Common myeloid progenitor, CD34-positive (primary cell): ENCODE measurements at regions not wholly inside any gene's neighbourhood (a gene's known extent, or its start where the extent isn't known, plus 50 kb on each side); places are given as distances from the start of the nearest gene placed in this dataset.
"Not testable (repeated sequence)": the region's sequence is repeated elsewhere in the genome, so short reads cannot be mapped to it uniquely, and the experiment has no call there.

ENCODE experiments used
- CTCF ChIA-PET: fragments of 350-600 bp; sonication (Branson Sonifier 250); formaldehyde crosslinking; loops from one replicate; lab custom pipeline; 2021; ENCODE audit warnings: antibody characterized with exemption; lab: Charles Lee
- POLR2A ChIA-PET: fragments of 350-600 bp; sonication (Branson Sonifier 250); formaldehyde crosslinking; loops from one replicate; lab custom pipeline; 2021; ENCODE audit warnings: antibody characterized with exemption; lab: Charles Lee
- DNase-seq, 3 donors: peaks; one replicate each; pipeline versions ENCODE4 v3.0.0 to v3.0.0-alpha.2; 2013
- H3K27ac ChIP-seq, 2 experiments: 1 replicate in 1 of 2; 2 replicates in 1 of 2; pipeline ENCODE4 v1.7.0; 2013; ENCODE audit warnings: inconsistent platforms in 2 of 2, low read length in 2 of 2, mild to moderate bottlenecking in 2 of 2, low read depth in 1 of 2, moderate library complexity in 1 of 2; ENCODE audit not compliant: severe bottlenecking in 2 of 2, insufficient read depth in 1 of 2, poor library complexity in 1 of 2
- H3K27me3 ChIP-seq, 5 experiments: replicated peaks in 2 of 5; 1 replicate in 3 of 5; 2 replicates in 2 of 5; pipeline versions ENCODE4 v1.6.1 to v1.7.0; 2013; ENCODE audit warnings: low read length in 4 of 5, mild to moderate bottlenecking in 2 of 5, moderate library complexity in 2 of 5, inconsistent platforms in 1 of 5; ENCODE audit not compliant: insufficient read depth in 5 of 5, control insufficient read depth in 4 of 5
- H3K36me3 ChIP-seq, 4 experiments: 1 replicate in 2 of 4; 2 replicates in 2 of 4; pipeline versions ENCODE4 v1.6.1 to v1.7.0; 2013; ENCODE audit warnings: low read length in 3 of 4, control low read depth in 1 of 4, mild to moderate bottlenecking in 1 of 4; ENCODE audit not compliant: control insufficient read depth in 4 of 4, insufficient read depth in 4 of 4
- H3K4me1 ChIP-seq, 4 experiments: 1 replicate in 3 of 4; 2 replicates in 1 of 4; pipeline versions ENCODE4 v1.6.1 to v1.7.1; 2013; ENCODE audit warnings: low read length in 3 of 4, mild to moderate bottlenecking in 3 of 4, control low read depth in 1 of 4, inconsistent platforms in 1 of 4, moderate library complexity in 1 of 4; ENCODE audit not compliant: control insufficient read depth in 4 of 4, insufficient read depth in 4 of 4; ENCODE audit errors: control extremely low read depth in 1 of 4
- H3K4me3 ChIP-seq, 7 experiments: 1 replicate in 4 of 7; 2 replicates in 3 of 7; pipeline versions ENCODE4 v1.5.1 to v1.7.0; 2013; ENCODE audit warnings: mild to moderate bottlenecking in 7 of 7, low read length in 6 of 7, moderate library complexity in 6 of 7, inconsistent platforms in 2 of 7, low read depth in 2 of 7, control low read depth in 1 of 7; ENCODE audit not compliant: insufficient read depth in 4 of 7, control insufficient read depth in 1 of 7; ENCODE audit errors: extremely low read depth in 1 of 7
- H3K9me3 ChIP-seq, 5 experiments: 1 replicate in 4 of 5; 2 replicates in 1 of 5; pipeline versions ENCODE4 v1.6.1 to v1.7.1; 2013; ENCODE audit warnings: low read length in 4 of 5, mild to moderate bottlenecking in 2 of 5, inconsistent platforms in 1 of 5, low read depth in 1 of 5, moderate library complexity in 1 of 5; ENCODE audit not compliant: control insufficient read depth in 4 of 5, insufficient read depth in 2 of 5; ENCODE audit errors: control extremely low read depth in 1 of 5
- WGBS: methylation state at CpG from one replicate; pipeline ENCODE4 v1.1.5; 2013; ENCODE audit not compliant: insufficient coverage; 5-methylcytosine and 5-hydroxymethylcytosine counted together

GRCh38 chr14:22379727-22380126 lies 209.3 kb downstream of the DAD1 start:
- CTCF ChIA-PET = interaction anchor here (0.7 to 7.5 kb wide), 6 partner anchors 10 to 156 kb away, joined by 3 to 57 read pairs (median 14); no protein-coding TSS in a partner anchor
- Histone ChIP-seq H3K27ac (no peak overlapping the region), H3K36me3 (no peaks in the 10 kb centered on the region), H3K9me3 (no peaks in the 10 kb centered on the region), H3K4me3 (no peak overlapping the region), H3K4me1 (peaks cover 0 to 10% (median 7%) of the 10 kb centered on the region in 4 experiments), H3K27me3 (no peaks in the 10 kb centered on the region)
- DNase-seq = no peak
- POLR2A ChIA-PET = no interaction called here

- H3K27ac ChIP-seq = no peak overlapping the region
- POLR2A ChIA-PET = no interaction called here
- no peak for DNase-seq
- CTCF ChIA-PET = interaction anchor here (1.0 to 1.2 kb wide), 2 partner anchors 152 to 177 kb away, joined by 3 to 6 read pairs; no protein-coding TSS in a partner anchor
- no peaks in the 10 kb centered on the region for H3K27me3 ChIP-seq
- no peak overlapping the region for H3K4me3 ChIP-seq
- peaks cover 0 to 10% (median 7%) of the 10 kb centered on the region in 4 experiments for H3K4me1 ChIP-seq
- H3K36me3 ChIP-seq = no peaks in the 10 kb centered on the region
- H3K9me3 ChIP-seq = no peaks in the 10 kb centered on the region
- no CpG with 5 or more reads among the region's 2 CpGs for WGBS
These were observed 210.8 kb downstream of the DAD1 start for GRCh38 chr14:22378181-22378580.

- Histone ChIP-seq H3K36me3 (no peaks in the 10 kb centered on the region), H3K4me1 (no peaks in the 10 kb centered on the region), H3K4me3 (no peak overlapping the region), H3K27me3 (peaks cover 0 to 2% (median 0%) of the 10 kb centered on the region in 5 experiments), H3K9me3 (no peaks in the 10 kb centered on the region), H3K27ac (no peak overlapping the region)
- ChIA-PET CTCF (interaction anchor here (0.6 to 6.7 kb wide), 24 partner anchors 9 to 600 kb away, joined by 3 to 52 read pairs (median 4); no protein-coding TSS in a partner anchor), POLR2A (no interaction called here)
- whole genome bisulfite sequencing = no CpG with 5 or more reads among the region's 2 CpGs
- DNase-seq = peak; percentile 61 to 84 (median 82)
These were observed 213.6 kb downstream of the DAD1 start for GRCh38 chr14:22375321-22375930.

GRCh38 chr14:22370084-22370847 lies 218.8 kb downstream of the DAD1 start:
- WGBS = 100% methylated on average over 1 of the region's 2 CpGs
- DNase-seq = no peak
- ChIA-PET CTCF (interaction anchor here (0.9 to 6.7 kb wide), 3 partner anchors 66 to 144 kb away, joined by 3 to 52 read pairs (median 4); no protein-coding TSS in a partner anchor), POLR2A (no interaction called here)
- H3K36me3 ChIP-seq = no peaks in the 10 kb centered on the region
- no peak overlapping the region for H3K27ac ChIP-seq
- H3K27me3 ChIP-seq = peaks cover 0 to 2% (median 0%) of the 10 kb centered on the region in 5 experiments
- H3K4me1 ChIP-seq = no peaks in the 10 kb centered on the region
- H3K9me3 ChIP-seq = no peaks in the 10 kb centered on the region
- no peak overlapping the region for H3K4me3 ChIP-seq

- H3K4me3 ChIP-seq = no peak overlapping the region
- H3K9me3 ChIP-seq = peaks cover 0 to 17% (median 2%) of the 10 kb centered on the region in 5 experiments
- no peak overlapping the region for H3K27ac ChIP-seq
- H3K36me3 ChIP-seq = no peaks in the 10 kb centered on the region
- ChIA-PET CTCF (interaction anchor here (1.1 to 1.4 kb wide), 2 partner anchors 20 to 39 kb away, joined by 4 read pairs; no protein-coding TSS in a partner anchor), POLR2A (no interaction called here)
- H3K4me1 ChIP-seq = no peaks in the 10 kb centered on the region
- no peaks in the 10 kb centered on the region for H3K27me3 ChIP-seq
- DNase-seq = no peak
These were observed 230.3 kb downstream of the DAD1 start for GRCh38 chr14:22358726-22359125.

GRCh38 chr14:22349281-22349680 lies 239.7 kb downstream of the DAD1 start:
- H3K4me3 ChIP-seq, H3K36me3 ChIP-seq, DNase-seq, H3K27ac ChIP-seq, H3K27me3 ChIP-seq, POLR2A ChIA-PET, H3K4me1 ChIP-seq: not testable (repeated sequence)
- peaks cover 2 to 14% (median 7%) of the 10 kb centered on the region in 5 experiments for H3K9me3 ChIP-seq
- CTCF ChIA-PET = interaction anchor here (1.1 kb wide), 1 partner anchor 10 kb away, joined by 3 read pairs; no protein-coding TSS in a partner anchor
- 93% methylated on average over 4 of the region's 4 CpGs for WGBS

- no peak for DNase-seq
- peaks cover 2 to 22% (median 13%) of the 10 kb centered on the region in 5 experiments for H3K9me3 ChIP-seq
- no peak overlapping the region for H3K27ac ChIP-seq
- no peak overlapping the region for H3K4me3 ChIP-seq
- H3K27me3 ChIP-seq = no peaks in the 10 kb centered on the region
- no CpG with 5 or more reads among the region's 3 CpGs for WGBS
- ChIA-PET CTCF (no interaction called here), POLR2A (no interaction called here)
- no peaks in the 10 kb centered on the region for H3K4me1 ChIP-seq
- H3K36me3 ChIP-seq = no peaks in the 10 kb centered on the region
These were observed 244.4 kb downstream of the DAD1 start for GRCh38 chr14:22344673-22345072.
